ENCODE measurements at regions not wholly inside any gene's neighbourhood (a gene's known extent, or its start where the extent isn't known, plus 50 kb on each side); places are given as distances from the start of the nearest gene placed in this dataset.

- TF ChIP-seq CTCF (conservative IDR thresholded peaks at IDR 0.05; ENCODE audit: low read depth in 2 of 2), result no peak
- TF ChIP-seq EZH2 (IDR thresholded peaks at IDR 0.05; ENCODE audit: low read depth, unreplicated experiment), result no peak
- TF ChIP-seq ZNF114 (CRISPR knock-in tag; IDR thresholded peaks at IDR 0.05), result no peak
- no peak for TF ChIP-seq REST (IDR thresholded peaks at IDR 0.05; ENCODE audit: unreplicated experiment)
- TF ChIP-seq CREB1 (CRISPR knock-in tag; IDR thresholded peaks at IDR 0.05; ENCODE audit: low read depth), result no peak
- TF ChIP-seq NANOG (IDR thresholded peaks at IDR 0.05; ENCODE audit: borderline replicate concordance), result no peak
- TF ChIP-seq, protein P1, sequence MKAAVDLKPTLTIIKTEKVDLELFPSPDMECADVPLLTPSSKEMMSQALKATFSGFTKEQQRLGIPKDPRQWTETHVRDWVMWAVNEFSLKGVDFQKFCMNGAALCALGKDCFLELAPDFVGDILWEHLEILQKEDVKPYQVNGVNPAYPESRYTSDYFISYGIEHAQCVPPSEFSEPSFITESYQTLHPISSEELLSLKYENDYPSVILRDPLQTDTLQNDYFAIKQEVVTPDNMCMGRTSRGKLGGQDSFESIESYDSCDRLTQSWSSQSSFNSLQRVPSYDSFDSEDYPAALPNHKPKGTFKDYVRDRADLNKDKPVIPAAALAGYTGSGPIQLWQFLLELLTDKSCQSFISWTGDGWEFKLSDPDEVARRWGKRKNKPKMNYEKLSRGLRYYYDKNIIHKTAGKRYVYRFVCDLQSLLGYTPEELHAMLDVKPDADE (IDR thresholded peaks at IDR 0.05), result no peak
These were observed 238.6 kb downstream of the ENC1 start for GRCh38 chr5:74401946-74402320.

Data from GM23338 (cell line).